ENCODE measurements at regions not wholly inside any gene's neighbourhood (a gene's known extent, or its start where the extent isn't known, plus 50 kb on each side); places are given as distances from the start of the nearest gene placed in this dataset.

- Histone ChIP-seq H4K20me1 (ENCODE audit: control insufficient read depth, insufficient read depth, low read depth, low read length) (no peaks in the 10 kb centered on the region), H3K36me3 (ENCODE audit: control insufficient read depth, low read length) (no peaks in the 10 kb centered on the region), H3K27me3 (ENCODE audit: control insufficient read depth, low read length) (no peaks in the 10 kb centered on the region), H3K4me2 (ENCODE audit: low read length) (no peak overlapping the region), H3K9me2 (replicated peaks; ENCODE audit: control insufficient read depth, low read length) (no peaks in the 10 kb centered on the region), H3F3A (ENCODE audit: control insufficient read depth, insufficient read depth) (no peaks in the 10 kb centered on the region), H3K27ac (ENCODE audit: low read depth, low read length) (no peak overlapping the region), H3K9me3 (ENCODE audit: control insufficient read depth, insufficient read depth, low read length) (no peaks in the 10 kb centered on the region), H3K4me1 (ENCODE audit: control insufficient read depth, low read length) (no peaks in the 10 kb centered on the region), H3K4me3 (ENCODE audit: low read length) (no peak overlapping the region), H3K79me2 (ENCODE audit: control insufficient read depth, low read length) (no peaks in the 10 kb centered on the region)
- no peak for TF ChIP-seq CTCF (IDR thresholded peaks at IDR 0.05; ENCODE audit: low read depth, low read length, poor library complexity, severe bottlenecking)
- no peak for TF ChIP-seq EZH2phosphoT487 (IDR thresholded peaks at IDR 0.05; ENCODE audit: borderline replicate concordance, low read length)
Measured at GRCh38 chr11:41775296-41775695, 315.8 kb upstream of the LRRC4C start.

- no peak overlapping the region for H3K4me2 ChIP-seq (ENCODE audit: low read length)
- no peaks in the 10 kb centered on the region for H3K9me3 ChIP-seq (ENCODE audit: control insufficient read depth, insufficient read depth, low read length)
- H3F3A ChIP-seq (ENCODE audit: control insufficient read depth, insufficient read depth), result no peaks in the 10 kb centered on the region
- no peaks in the 10 kb centered on the region for H3K4me1 ChIP-seq (ENCODE audit: control insufficient read depth, low read length)
- TF ChIP-seq EZH2phosphoT487 (IDR thresholded peaks at IDR 0.05; ENCODE audit: borderline replicate concordance, low read length), result no peak
- no peak for TF ChIP-seq CTCF (IDR thresholded peaks at IDR 0.05; ENCODE audit: low read depth, low read length, poor library complexity, severe bottlenecking)
- no peaks in the 10 kb centered on the region for H4K20me1 ChIP-seq (ENCODE audit: control insufficient read depth, insufficient read depth, low read depth, low read length)
- no peaks in the 10 kb centered on the region for H3K27me3 ChIP-seq (ENCODE audit: control insufficient read depth, low read length)
- H3K9me2 ChIP-seq (replicated peaks; ENCODE audit: control insufficient read depth, low read length), result no peaks in the 10 kb centered on the region
- no peak overlapping the region for H3K27ac ChIP-seq (ENCODE audit: low read depth, low read length)
- H3K36me3 ChIP-seq (ENCODE audit: control insufficient read depth, low read length), result no peaks in the 10 kb centered on the region
- H3K4me3 ChIP-seq (ENCODE audit: low read length), result no peak overlapping the region
- H3K79me2 ChIP-seq (ENCODE audit: control insufficient read depth, low read length), result no peaks in the 10 kb centered on the region
Measured at GRCh38 chr11:41779401-41779960, 320.0 kb upstream of the LRRC4C start.

- H3K36me3 ChIP-seq (ENCODE audit: control insufficient read depth, low read length), result no peaks in the 10 kb centered on the region
- H3K27me3 ChIP-seq (ENCODE audit: control insufficient read depth, low read length), result no peaks in the 10 kb centered on the region
- H3F3A ChIP-seq (ENCODE audit: control insufficient read depth, insufficient read depth), result no peaks in the 10 kb centered on the region
- H3K4me1 ChIP-seq (ENCODE audit: control insufficient read depth, low read length), result no peaks in the 10 kb centered on the region
- H3K4me3 ChIP-seq (ENCODE audit: low read length), result no peak overlapping the region
- H3K4me2 ChIP-seq (ENCODE audit: low read length), result no peak overlapping the region
- TF ChIP-seq EZH2phosphoT487 (IDR thresholded peaks at IDR 0.05; ENCODE audit: borderline replicate concordance, low read length) (no peak), CTCF (IDR thresholded peaks at IDR 0.05; ENCODE audit: low read depth, low read length, poor library complexity, severe bottlenecking) (no peak)
- no peaks in the 10 kb centered on the region for H3K79me2 ChIP-seq (ENCODE audit: control insufficient read depth, low read length)
- H3K9me2 ChIP-seq (replicated peaks; ENCODE audit: control insufficient read depth, low read length), result no peaks in the 10 kb centered on the region
- H4K20me1 ChIP-seq (ENCODE audit: control insufficient read depth, insufficient read depth, low read depth, low read length), result no peaks in the 10 kb centered on the region
- H3K9me3 ChIP-seq (ENCODE audit: control insufficient read depth, insufficient read depth, low read length), result no peaks in the 10 kb centered on the region
- no peak overlapping the region for H3K27ac ChIP-seq (ENCODE audit: low read depth, low read length)
Measured at GRCh38 chr11:41781441-41781840, 322.0 kb upstream of the LRRC4C start.

Measured in DOHH2 (cell line).